Caco-2 (cell line): ENCODE measurements at regions not wholly inside any gene's neighbourhood (a gene's known extent, or its start where the extent isn't known, plus 50 kb on each side); places are given as distances from the start of the nearest gene placed in this dataset.

ENCODE experiments used
- BruUV-seq: library from RNA; stranded (reverse); fragments of 400-500 nt; replicated peaks from 2 replicates; lab custom pipeline; 2021; lab: Mats Ljungman, UMichigan
- CTCF ChIA-PET: fragments of 300-600 bp; sonication (Branson Sonifier 250); formaldehyde crosslinking; loops from one replicate; lab custom pipeline; 2022; ENCODE audit warnings: antibody characterized with exemption; lab: Charles Lee
- POLR2A ChIA-PET: fragments of 300-600 bp; sonication (Branson Sonifier 250); formaldehyde crosslinking; loops from one replicate; lab custom pipeline; 2022; ENCODE audit warnings: antibody characterized with exemption; lab: Charles Lee
- DNase-seq, 2 experiments: peaks; one replicate each; pipeline versions ENCODE4 v3.0.0 to v3.0.0-alpha.2; 2020 to 2022
- H3K27me3 ChIP-seq: replicated peaks from 2 replicates; pipeline ENCODE4 v1.6.0; 2011; ENCODE audit warnings: low read length; ENCODE audit not compliant: control insufficient read depth, insufficient read depth
- H3K36me3 ChIP-seq: 2 replicates; pipeline ENCODE4 v1.5.1; 2011; ENCODE audit warnings: low read length; ENCODE audit not compliant: control insufficient read depth, insufficient read depth
- H3K4me1 ChIP-seq: fragments of 250-450 bp; sonication (Bioruptor Pico); 2 replicates; pipeline ENCODE4 v1.5.1; 2020; ENCODE audit warnings: mild to moderate bottlenecking
- H3K4me3 ChIP-seq: 2 replicates; pipeline ENCODE4 v1.5.1; 2011; ENCODE audit warnings: low read depth, mild to moderate bottlenecking, control low read depth, low read length
- H3K9me3 ChIP-seq: fragments of 250-450 bp; sonication (Bioruptor Pico); 2 replicates; pipeline ENCODE4 v1.5.1; 2020; ENCODE audit warnings: mild to moderate bottlenecking, moderate library complexity
- H3K27ac Mint-ChIP-seq: one replicate; pipeline ENCODE4 v1.8.0; 2022; ENCODE audit warnings: mixed read lengths; ENCODE audit not compliant: unreplicated experiment
- H3K27me3 Mint-ChIP-seq: one replicate; pipeline ENCODE4 v1.8.0; 2022; ENCODE audit warnings: mixed read lengths; ENCODE audit not compliant: insufficient read depth, unreplicated experiment
- H3K36me3 Mint-ChIP-seq: one replicate; pipeline ENCODE4 v1.8.0; 2022; ENCODE audit warnings: mild to moderate bottlenecking, mixed read lengths; ENCODE audit not compliant: insufficient read depth, unreplicated experiment
- H3K4me1 Mint-ChIP-seq: one replicate; pipeline ENCODE4 v1.8.0; 2022; ENCODE audit warnings: low read depth, mixed read lengths; ENCODE audit not compliant: unreplicated experiment
- H3K4me3 Mint-ChIP-seq: one replicate; pipeline ENCODE4 v1.8.0; 2022; ENCODE audit warnings: mild to moderate bottlenecking, moderate library complexity, mixed read lengths; ENCODE audit not compliant: unreplicated experiment
- H3K9me3 Mint-ChIP-seq: one replicate; pipeline ENCODE4 v1.8.0; 2022; ENCODE audit warnings: mixed read lengths; ENCODE audit not compliant: unreplicated experiment
- CTCF ChIP-seq, 2 experiments: fragments of 200-600 bp in 1 of 2; IDR thresholded peaks; 1 replicate in 1 of 2; 2 replicates in 1 of 2; pipeline versions ENCODE4 v1.5.1 to v1.8.0; 2011 to 2022; ENCODE audit warnings: antibody characterized with exemption in 1 of 2, control low read depth in 1 of 2, inconsistent platforms in 1 of 2, low read depth in 1 of 2, low read length in 1 of 2, mild to moderate bottlenecking in 1 of 2, moderate library complexity in 1 of 2; ENCODE audit not compliant: insufficient read depth in 1 of 2, severe bottlenecking in 1 of 2, unreplicated experiment in 1 of 2
- intact Hi-C: fragments of 100-400 bp; cut with micrococcal nuclease; formaldehyde crosslinking; loops from one replicate; pipeline ENCODE4 v1.10.0; 2022; ENCODE audit not compliant: unreplicated experiment

GRCh38 chr6:96276305-96276704, 245.3 kb upstream of the UFL1 start:
- no peaks in the 10 kb centered on the region for H3K27me3 ChIP-seq
- no peak for DNase-seq
- peaks cover 45% of the 10 kb centered on the region for H3K9me3 Mint-ChIP-seq
- POLR2A ChIA-PET, result no interaction called here
- H3K4me1 Mint-ChIP-seq, result no peaks in the 10 kb centered on the region
- H3K27me3 Mint-ChIP-seq, result no peaks in the 10 kb centered on the region
- H3K4me3 Mint-ChIP-seq, result no peak overlapping the region
- CTCF ChIA-PET, result no interaction called here
- no peaks in the 10 kb centered on the region for H3K4me1 ChIP-seq
- no peaks in the 10 kb centered on the region for H3K36me3 ChIP-seq
- no peak overlapping the region for H3K27ac Mint-ChIP-seq
- no peak for TF ChIP-seq CTCF (IDR thresholded peaks at IDR 0.05; ENCODE audit: insufficient read depth in 1 of 2, low read depth in 1 of 2, low read length in 1 of 2, severe bottlenecking in 1 of 2, unreplicated experiment in 1 of 2)
- intact Hi-C loops, result no loop called here
- H3K9me3 ChIP-seq, result peaks cover 8% of the 10 kb centered on the region; the same call in 1 of the 2 replicates
- H3K4me3 ChIP-seq, result no peak overlapping the region
- H3K36me3 Mint-ChIP-seq, result no peaks in the 10 kb centered on the region
- no TSS peak for BruUV-seq

GRCh38 chr6:96276856-96277255, 244.8 kb upstream of the UFL1 start:
- Mint-ChIP-seq H3K9me3 (peaks cover 45% of the 10 kb centered on the region), H3K4me3 (no peak overlapping the region), H3K27ac (no peak overlapping the region), H3K27me3 (no peaks in the 10 kb centered on the region), H3K4me1 (no peaks in the 10 kb centered on the region), H3K36me3 (no peaks in the 10 kb centered on the region)
- H3K4me1 ChIP-seq, result no peaks in the 10 kb centered on the region
- ChIA-PET POLR2A (interaction anchor here (0.6 kb wide), 1 partner anchor 67 kb away, joined by 3 read pairs; no protein-coding TSS in a partner anchor), CTCF (no interaction called here)
- H3K36me3 ChIP-seq, result no peaks in the 10 kb centered on the region
- TF ChIP-seq CTCF (IDR thresholded peaks at IDR 0.05; ENCODE audit: insufficient read depth in 1 of 2, low read depth in 1 of 2, low read length in 1 of 2, severe bottlenecking in 1 of 2, unreplicated experiment in 1 of 2), result no peak
- DNase-seq, result no peak
- H3K9me3 ChIP-seq, result peaks cover 7% of the 10 kb centered on the region; the same call in 1 of the 2 replicates
- BruUV-seq, result no TSS peak
- no peak overlapping the region for H3K4me3 ChIP-seq
- intact Hi-C loops, result no loop called here
- H3K27me3 ChIP-seq, result no peaks in the 10 kb centered on the region

GRCh38 chr6:96279084-96279483, 242.5 kb upstream of the UFL1 start:
- H3K36me3 Mint-ChIP-seq, result no peaks in the 10 kb centered on the region
- Histone ChIP-seq H3K9me3 (no peaks in the 10 kb centered on the region), H3K4me3 (no peak overlapping the region), H3K27me3 (no peaks in the 10 kb centered on the region), H3K36me3 (no peaks in the 10 kb centered on the region), H3K4me1 (peaks cover 17% of the 10 kb centered on the region)
- no TSS peak for BruUV-seq
- TF ChIP-seq CTCF (IDR thresholded peaks at IDR 0.05; ENCODE audit: insufficient read depth in 1 of 2, low read depth in 1 of 2, low read length in 1 of 2, severe bottlenecking in 1 of 2, unreplicated experiment in 1 of 2), result no peak
- intact Hi-C loops, result no loop called here
- H3K27me3 Mint-ChIP-seq, result no peaks in the 10 kb centered on the region
- ChIA-PET POLR2A (no interaction called here), CTCF (no interaction called here)
- peaks cover 23% of the 10 kb centered on the region for H3K9me3 Mint-ChIP-seq
- no peak for DNase-seq
- no peak overlapping the region for H3K27ac Mint-ChIP-seq
- peaks cover under 1% of the 10 kb centered on the region for H3K4me1 Mint-ChIP-seq
- H3K4me3 Mint-ChIP-seq, result no peak overlapping the region
